ENCODE measurements at regions not wholly inside any gene's neighbourhood (a gene's known extent, or its start where the extent isn't known, plus 50 kb on each side); places are given as distances from the start of the nearest gene placed in this dataset.

DNA sequence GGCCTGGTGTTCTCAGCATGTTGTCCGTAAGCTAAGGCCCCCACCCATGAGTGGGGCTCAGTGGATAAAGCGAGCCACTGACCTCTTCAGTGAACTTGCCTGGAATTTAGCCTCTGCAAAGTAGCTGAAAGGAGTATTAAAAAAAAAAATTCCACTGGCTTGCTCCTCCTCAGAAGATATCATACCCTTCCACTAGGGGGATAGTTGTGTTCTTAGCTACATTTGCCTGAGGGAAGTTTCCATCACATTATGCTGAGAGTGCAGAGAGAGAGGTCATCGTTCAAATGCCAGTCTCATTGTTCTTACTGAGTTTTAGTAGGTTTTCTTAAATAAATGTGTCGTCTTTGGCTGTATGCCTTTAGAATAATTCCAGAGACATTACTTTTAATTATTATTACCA, 879.7 kb downstream of the JRKL start:
- TF ChIP-seq USF2 (IDR thresholded peaks at IDR 0.05; ENCODE audit: low read depth, low read length) = no peak
- no peak for TF ChIP-seq MAZ (IDR thresholded peaks at IDR 0.05; ENCODE audit: borderline replicate concordance, low read depth, low read length)
- no peak for TF ChIP-seq MAFK (IDR thresholded peaks at IDR 0.05; ENCODE audit: low read depth, low read length)
- TF ChIP-seq, protein P1, sequence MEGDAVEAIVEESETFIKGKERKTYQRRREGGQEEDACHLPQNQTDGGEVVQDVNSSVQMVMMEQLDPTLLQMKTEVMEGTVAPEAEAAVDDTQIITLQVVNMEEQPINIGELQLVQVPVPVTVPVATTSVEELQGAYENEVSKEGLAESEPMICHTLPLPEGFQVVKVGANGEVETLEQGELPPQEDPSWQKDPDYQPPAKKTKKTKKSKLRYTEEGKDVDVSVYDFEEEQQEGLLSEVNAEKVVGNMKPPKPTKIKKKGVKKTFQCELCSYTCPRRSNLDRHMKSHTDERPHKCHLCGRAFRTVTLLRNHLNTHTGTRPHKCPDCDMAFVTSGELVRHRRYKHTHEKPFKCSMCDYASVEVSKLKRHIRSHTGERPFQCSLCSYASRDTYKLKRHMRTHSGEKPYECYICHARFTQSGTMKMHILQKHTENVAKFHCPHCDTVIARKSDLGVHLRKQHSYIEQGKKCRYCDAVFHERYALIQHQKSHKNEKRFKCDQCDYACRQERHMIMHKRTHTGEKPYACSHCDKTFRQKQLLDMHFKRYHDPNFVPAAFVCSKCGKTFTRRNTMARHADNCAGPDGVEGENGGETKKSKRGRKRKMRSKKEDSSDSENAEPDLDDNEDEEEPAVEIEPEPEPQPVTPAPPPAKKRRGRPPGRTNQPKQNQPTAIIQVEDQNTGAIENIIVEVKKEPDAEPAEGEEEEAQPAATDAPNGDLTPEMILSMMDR (conservative IDR thresholded peaks at IDR 0.05; ENCODE audit: low read depth, low read length) = no peak
- TF ChIP-seq POLR2A (IDR thresholded peaks at IDR 0.05; ENCODE audit: low read depth, low read length) = no peak
- no peak for TF ChIP-seq RAD21 (IDR thresholded peaks at IDR 0.05; ENCODE audit: low read length)
- no peak for TF ChIP-seq RCOR1 (IDR thresholded peaks at IDR 0.05; ENCODE audit: insufficient replicate concordance, low read length)
- TF ChIP-seq ELK1 (IDR thresholded peaks at IDR 0.05; ENCODE audit: borderline replicate concordance, low read depth, low read length) = no peak
- TF ChIP-seq MXI1 (IDR thresholded peaks at IDR 0.05; ENCODE audit: borderline replicate concordance, low read depth, low read length) = no peak
- TF ChIP-seq SMC3 (IDR thresholded peaks at IDR 0.05; ENCODE audit: low read depth, low read length) = no peak
- no peak for TF ChIP-seq FOS (IDR thresholded peaks at IDR 0.05; ENCODE audit: low read depth, low read length)
- TF ChIP-seq RFX5 (IDR thresholded peaks at IDR 0.05; ENCODE audit: low read depth, low read length) = no peak

All from IMR-90 (cell line).